PC-9 (cell line): ENCODE measurements at regions not wholly inside any gene's neighbourhood (a gene's known extent, or its start where the extent isn't known, plus 50 kb on each side); places are given as distances from the start of the nearest gene placed in this dataset.

Experiments
- EZH2 ChIP-seq: fragments of 200-600 bp; sonication (generic); IDR thresholded peaks from 2 replicates; pipeline ENCODE4 v1.8.0; 2017; ENCODE audit warnings: antibody characterized with exemption, low read depth
- TF ChIP-seq, protein P1 (sequence below): fragments of 200-600 bp; sonication (generic); conservative IDR thresholded peaks from 2 replicates; pipeline ENCODE4 v1.6.1; 2017; ENCODE audit warnings: mixed run types, antibody characterized with exemption, mild to moderate bottlenecking, moderate library complexity

DNA sequence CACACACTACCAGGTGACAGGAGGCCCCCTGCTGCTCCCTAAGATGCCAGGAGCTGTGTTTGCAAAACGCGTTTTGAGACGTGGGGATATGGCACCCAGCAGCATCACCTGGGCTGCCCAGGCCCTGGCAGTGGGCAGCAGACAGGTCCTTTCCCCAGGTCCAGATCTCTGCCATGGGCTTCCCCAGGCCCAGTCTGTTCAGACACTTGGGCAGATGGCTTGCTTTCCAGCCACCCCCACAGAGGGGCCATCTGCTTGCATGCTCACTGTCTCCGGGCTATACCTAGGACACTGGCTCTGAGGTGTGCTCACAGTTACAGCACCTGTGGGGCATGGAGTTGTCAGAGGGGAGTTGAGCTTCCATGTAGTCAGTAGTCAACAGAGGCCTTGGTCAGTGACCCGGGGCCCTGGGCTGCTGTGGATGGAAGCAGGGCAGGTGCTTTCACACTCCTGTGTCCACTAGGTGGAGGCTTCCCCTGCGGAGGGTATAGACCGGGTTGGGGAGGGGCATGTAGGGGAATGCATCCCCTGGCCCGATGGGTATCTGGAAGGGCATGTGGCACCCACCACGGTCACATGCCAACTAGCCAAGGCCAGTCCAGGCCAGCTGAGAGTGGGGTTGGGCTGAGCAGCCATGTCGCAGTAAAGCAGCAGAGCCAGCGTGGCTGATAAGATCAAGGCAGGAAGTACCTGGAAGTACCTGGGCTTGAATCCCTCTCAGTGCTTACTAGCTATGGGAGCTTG is 185.4 kb upstream of the SLC24A3 start:
- TF ChIP-seq, protein P1, sequence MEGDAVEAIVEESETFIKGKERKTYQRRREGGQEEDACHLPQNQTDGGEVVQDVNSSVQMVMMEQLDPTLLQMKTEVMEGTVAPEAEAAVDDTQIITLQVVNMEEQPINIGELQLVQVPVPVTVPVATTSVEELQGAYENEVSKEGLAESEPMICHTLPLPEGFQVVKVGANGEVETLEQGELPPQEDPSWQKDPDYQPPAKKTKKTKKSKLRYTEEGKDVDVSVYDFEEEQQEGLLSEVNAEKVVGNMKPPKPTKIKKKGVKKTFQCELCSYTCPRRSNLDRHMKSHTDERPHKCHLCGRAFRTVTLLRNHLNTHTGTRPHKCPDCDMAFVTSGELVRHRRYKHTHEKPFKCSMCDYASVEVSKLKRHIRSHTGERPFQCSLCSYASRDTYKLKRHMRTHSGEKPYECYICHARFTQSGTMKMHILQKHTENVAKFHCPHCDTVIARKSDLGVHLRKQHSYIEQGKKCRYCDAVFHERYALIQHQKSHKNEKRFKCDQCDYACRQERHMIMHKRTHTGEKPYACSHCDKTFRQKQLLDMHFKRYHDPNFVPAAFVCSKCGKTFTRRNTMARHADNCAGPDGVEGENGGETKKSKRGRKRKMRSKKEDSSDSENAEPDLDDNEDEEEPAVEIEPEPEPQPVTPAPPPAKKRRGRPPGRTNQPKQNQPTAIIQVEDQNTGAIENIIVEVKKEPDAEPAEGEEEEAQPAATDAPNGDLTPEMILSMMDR, result no peak
- no peak for TF ChIP-seq EZH2
